IPS-NIHi7 (cell line): ENCODE measurements at regions not wholly inside any gene's neighbourhood (a gene's known extent, or its start where the extent isn't known, plus 50 kb on each side); places are given as distances from the start of the nearest gene placed in this dataset.

ENCODE experiments used
- DNase-seq: peaks from one replicate; pipeline ENCODE4 v3.0.0; 2012; ENCODE audit warnings: mixed read lengths; ENCODE audit errors: extremely low spot score

- no peak for DNase-seq
These were observed 569.8 kb downstream of the TLE1 start for GRCh38 chr9:81119591-81119990.

- DNase-seq = no peak
These were observed 570.9 kb downstream of the TLE1 start for GRCh38 chr9:81118416-81118815.

- no peak for DNase-seq
These were observed 572.8 kb downstream of the TLE1 start for GRCh38 chr9:81116340-81117137.

- DNase-seq = no peak
These were observed 575.8 kb downstream of the TLE1 start for GRCh38 chr9:81113453-81114124.

- DNase-seq = no peak
These were observed 576.5 kb downstream of the TLE1 start for GRCh38 chr9:81112627-81113452.

GRCh38 chr9:81108821-81109220 is 580.5 kb downstream of the TLE1 start:
- DNase-seq = no peak

GRCh38 chr9:81108391-81108790 is 581.0 kb downstream of the TLE1 start:
- DNase-seq = no peak

GRCh38 chr9:81103597-81104471 is 585.5 kb downstream of the TLE1 start:
- no peak for DNase-seq

GRCh38 chr9:81097131-81097847 is 592.1 kb downstream of the TLE1 start:
- no peak for DNase-seq

GRCh38 chr9:81096625-81097024 is 592.7 kb downstream of the TLE1 start:
- no peak for DNase-seq

GRCh38 chr9:81092057-81092456 is 597.3 kb downstream of the TLE1 start:
- no peak for DNase-seq

- no peak for DNase-seq
These were observed 601.0 kb downstream of the TLE1 start for GRCh38 chr9:81088341-81088740.

- DNase-seq = no peak
These were observed 602.9 kb downstream of the TLE1 start for GRCh38 chr9:81086416-81086815.

- DNase-seq = no peak
These were observed 605.4 kb downstream of the TLE1 start for GRCh38 chr9:81083854-81084512.

- peak; percentile 43 for DNase-seq
These were observed 606.3 kb downstream of the TLE1 start for GRCh38 chr9:81083067-81083466.

GRCh38 chr9:81082221-81082620 is 607.1 kb downstream of the TLE1 start:
- DNase-seq = no peak

GRCh38 chr9:81080900-81081299 is 608.4 kb downstream of the TLE1 start:
- DNase-seq = no peak

- no peak for DNase-seq
These were observed 609.2 kb downstream of the TLE1 start for GRCh38 chr9:81080185-81080584.

- DNase-seq = no peak
These were observed 610.3 kb downstream of the TLE1 start for GRCh38 chr9:81079055-81079454.

GRCh38 chr9:81078555-81078954 is 610.8 kb downstream of the TLE1 start:
- DNase-seq = no peak
